Hepatocyte (in vitro differentiated cells): ENCODE measurements at regions not wholly inside any gene's neighbourhood (a gene's known extent, or its start where the extent isn't known, plus 50 kb on each side); places are given as distances from the start of the nearest gene placed in this dataset.

Experiments
- EZH2phosphoT487 ChIP-seq: fragments of 200-600 bp; sonication (generic); IDR thresholded peaks from one replicate; pipeline ENCODE4 v1.6.1; 2018; ENCODE audit warnings: antibody characterized with exemption, mild to moderate bottlenecking, low read depth, moderate library complexity; ENCODE audit not compliant: unreplicated experiment, severe bottlenecking
- TF ChIP-seq, protein P1 (sequence below): fragments of 200-600 bp; sonication (generic); IDR thresholded peaks from 2 replicates; pipeline ENCODE4 v1.5.1; 2016; ENCODE audit warnings: antibody characterized with exemption, mild to moderate bottlenecking; ENCODE audit not compliant: poor library complexity

GRCh38 chr2:5235701-5236100 is 456.5 kb upstream of the SOX11 start:
- TF ChIP-seq, protein P1, sequence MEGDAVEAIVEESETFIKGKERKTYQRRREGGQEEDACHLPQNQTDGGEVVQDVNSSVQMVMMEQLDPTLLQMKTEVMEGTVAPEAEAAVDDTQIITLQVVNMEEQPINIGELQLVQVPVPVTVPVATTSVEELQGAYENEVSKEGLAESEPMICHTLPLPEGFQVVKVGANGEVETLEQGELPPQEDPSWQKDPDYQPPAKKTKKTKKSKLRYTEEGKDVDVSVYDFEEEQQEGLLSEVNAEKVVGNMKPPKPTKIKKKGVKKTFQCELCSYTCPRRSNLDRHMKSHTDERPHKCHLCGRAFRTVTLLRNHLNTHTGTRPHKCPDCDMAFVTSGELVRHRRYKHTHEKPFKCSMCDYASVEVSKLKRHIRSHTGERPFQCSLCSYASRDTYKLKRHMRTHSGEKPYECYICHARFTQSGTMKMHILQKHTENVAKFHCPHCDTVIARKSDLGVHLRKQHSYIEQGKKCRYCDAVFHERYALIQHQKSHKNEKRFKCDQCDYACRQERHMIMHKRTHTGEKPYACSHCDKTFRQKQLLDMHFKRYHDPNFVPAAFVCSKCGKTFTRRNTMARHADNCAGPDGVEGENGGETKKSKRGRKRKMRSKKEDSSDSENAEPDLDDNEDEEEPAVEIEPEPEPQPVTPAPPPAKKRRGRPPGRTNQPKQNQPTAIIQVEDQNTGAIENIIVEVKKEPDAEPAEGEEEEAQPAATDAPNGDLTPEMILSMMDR = no peak
- TF ChIP-seq EZH2phosphoT487 = no peak
